CD14-positive monocyte (primary cell): ENCODE measurements at regions not wholly inside any gene's neighbourhood (a gene's known extent, or its start where the extent isn't known, plus 50 kb on each side); places are given as distances from the start of the nearest gene placed in this dataset.

Experiments
- DNase-seq, 3 donors: peaks; one replicate each; pipeline ENCODE4 v3.0.0-alpha.2; 2011 to 2022
- H2AFZ ChIP-seq: 2 replicates; pipeline ENCODE4 v1.6.0; 2012; ENCODE audit warnings: mild to moderate bottlenecking, low read depth, low read length, inconsistent platforms; ENCODE audit not compliant: insufficient read depth, poor library complexity, severe bottlenecking
- H3K27ac ChIP-seq, 2 donors: 1 replicate in 1 of 2; 2 replicates in 1 of 2; pipeline ENCODE4 v1.5.1; 2012 to 2013; ENCODE audit warnings: low read length in 2 of 2, control low read depth in 1 of 2, inconsistent platforms in 1 of 2, low read depth in 1 of 2, mild to moderate bottlenecking in 1 of 2
- H3K27me3 ChIP-seq, 2 donors: one replicate each; pipeline versions ENCODE4 v1.6.0 to v1.6.1; 2011 to 2013; ENCODE audit warnings: low read length in 2 of 2; ENCODE audit not compliant: control insufficient read depth in 2 of 2, insufficient read depth in 2 of 2
- H3K36me3 ChIP-seq, 2 donors: replicated peaks in 1 of 2; 1 replicate in 1 of 2; 2 replicates in 1 of 2; pipeline versions ENCODE4 v1.5.1 to v1.6.1; 2012 to 2013; ENCODE audit warnings: low read length in 2 of 2, control low read depth in 1 of 2, inconsistent platforms in 1 of 2, mild to moderate bottlenecking in 1 of 2; ENCODE audit not compliant: insufficient read depth in 2 of 2, control insufficient read depth in 1 of 2
- H3K4me1 ChIP-seq, 2 donors: 1 replicate in 1 of 2; 2 replicates in 1 of 2; pipeline versions ENCODE4 v1.5.1 to v1.6.1; 2012 to 2013; ENCODE audit warnings: low read length in 2 of 2, control low read depth in 1 of 2, inconsistent platforms in 1 of 2, mild to moderate bottlenecking in 1 of 2, moderate library complexity in 1 of 2; ENCODE audit not compliant: insufficient read depth in 2 of 2, control insufficient read depth in 1 of 2
- H3K4me2 ChIP-seq: replicated peaks from 2 replicates; pipeline ENCODE3; 2012; ENCODE audit warnings: low read length, moderate library complexity, mild to moderate bottlenecking; ENCODE audit not compliant: poor library complexity, severe bottlenecking; ENCODE audit errors: extremely low read depth
- H3K4me3 ChIP-seq, 3 experiments: fragments of 200-600 bp in 1 of 3; sonication (generic) in 1 of 3; replicated peaks in 1 of 3; 1 replicate in 2 of 3; 2 replicates in 1 of 3; pipeline ENCODE4 v1.5.1; 2011 to 2013; ENCODE audit warnings: low read length in 3 of 3, mild to moderate bottlenecking in 3 of 3, control low read depth in 2 of 3, low read depth in 2 of 3, inconsistent platforms in 1 of 3, moderate library complexity in 1 of 3
- H3K79me2 ChIP-seq: 2 replicates; pipeline ENCODE4 v1.6.0; 2012; ENCODE audit warnings: mild to moderate bottlenecking, control low read depth, inconsistent platforms, low read length, moderate library complexity; ENCODE audit not compliant: insufficient read depth
- H3K9ac ChIP-seq: 2 replicates; pipeline ENCODE4 v1.6.0; 2017; ENCODE audit warnings: low read length, mild to moderate bottlenecking; ENCODE audit not compliant: insufficient read depth, poor library complexity, severe bottlenecking
- H3K9me3 ChIP-seq, 2 donors: replicated peaks in 1 of 2; 1 replicate in 1 of 2; 2 replicates in 1 of 2; pipeline versions ENCODE4 v1.5.1 to v1.6.1; 2012 to 2013; ENCODE audit warnings: low read length in 2 of 2, control low read depth in 1 of 2; ENCODE audit not compliant: control insufficient read depth in 1 of 2, insufficient read depth in 1 of 2
- H4K20me1 ChIP-seq: 2 replicates; pipeline ENCODE4 v1.6.0; 2012; ENCODE audit warnings: mild to moderate bottlenecking, low read length, control low read depth, moderate library complexity; ENCODE audit not compliant: insufficient read depth
- H3K27ac Mint-ChIP-seq, 7 donors: one replicate each; pipeline ENCODE4 v1.8.0; 2020; ENCODE audit warnings: mild to moderate bottlenecking in 7 of 7, mixed read lengths in 7 of 7, moderate library complexity in 6 of 7, inconsistent platforms in 2 of 7
- H3K27me3 Mint-ChIP-seq, 3 donors: one replicate each; pipeline ENCODE4 v1.8.0; 2021 to 2022; ENCODE audit warnings: low read depth in 3 of 3, mild to moderate bottlenecking in 3 of 3, mixed read lengths in 3 of 3, moderate library complexity in 3 of 3, inconsistent platforms in 1 of 3
- H3K36me3 Mint-ChIP-seq, 2 donors: one replicate each; pipeline ENCODE4 v1.8.0; 2020; ENCODE audit warnings: mixed read lengths in 2 of 2, inconsistent platforms in 1 of 2, mild to moderate bottlenecking in 1 of 2
- H3K4me1 Mint-ChIP-seq: one replicate; pipeline ENCODE4 v1.8.0; 2020; ENCODE audit warnings: mild to moderate bottlenecking, mixed read lengths
- H3K4me3 Mint-ChIP-seq, 2 donors: one replicate each; pipeline ENCODE4 v1.8.0; 2020; ENCODE audit warnings: mild to moderate bottlenecking in 2 of 2, mixed read lengths in 2 of 2, moderate library complexity in 1 of 2
- H3K9me3 Mint-ChIP-seq, 7 donors: one replicate each; pipeline ENCODE4 v1.8.0; 2020 to 2022; ENCODE audit warnings: mixed read lengths in 7 of 7, mild to moderate bottlenecking in 6 of 7, moderate library complexity in 6 of 7, inconsistent platforms in 2 of 7
- CTCF ChIP-seq: fragments of 200-600 bp; IDR thresholded peaks from one replicate; pipeline ENCODE4 v1.8.0; 2022; ENCODE audit warnings: antibody characterized with exemption, mild to moderate bottlenecking
- WGBS: methylation state at CpG from one replicate; pipeline ENCODE4 v1.1.5; 2013; ENCODE audit warnings: missing lambda C conversion rate; ENCODE audit not compliant: insufficient coverage; 5-methylcytosine and 5-hydroxymethylcytosine counted together
- intact Hi-C, 2 donors: fragments of 100-400 bp; cut with micrococcal nuclease; formaldehyde crosslinking; loops; one replicate each; pipeline versions ENCODE4 v1.15.0 to v1.15.1; 2023

- no peaks in the 10 kb centered on the region for H3K4me1 ChIP-seq
- DNase-seq, result no peak
- WGBS, result 28% methylated on average over 3 of the region's 3 CpGs
- no peak overlapping the region for H2AFZ ChIP-seq
- no peak overlapping the region for H3K9ac ChIP-seq
- Mint-ChIP-seq H3K4me1 (peaks cover 4% of the 10 kb centered on the region), H3K36me3 (no peaks in the 10 kb centered on the region), H3K27ac (no peak overlapping the region), H3K27me3 (peaks cover 0 to 2% (median 0%) of the 10 kb centered on the region in 3 donors), H3K4me3 (no peak overlapping the region), H3K9me3 (peaks cover 0 to 2% (median 0%) of the 10 kb centered on the region in 7 donors)
- H3K27ac ChIP-seq, result no peak overlapping the region
- intact Hi-C loops, result no loop called here
- H4K20me1 ChIP-seq, result no peaks in the 10 kb centered on the region
- H3K36me3 ChIP-seq, result no peaks in the 10 kb centered on the region
- no peak overlapping the region for H3K4me2 ChIP-seq
- H3K79me2 ChIP-seq, result no peaks in the 10 kb centered on the region
- no peak for TF ChIP-seq CTCF
- H3K27me3 ChIP-seq, result no peaks in the 10 kb centered on the region
- no peaks in the 10 kb centered on the region for H3K9me3 ChIP-seq
- no peak overlapping the region for H3K4me3 ChIP-seq
Observed at GRCh38 chr3:19735111-19735510, 198.9 kb downstream of the EFHB start.

- Histone ChIP-seq H3K27ac (no peak overlapping the region), H3K4me2 (no peak overlapping the region), H3K36me3 (no peaks in the 10 kb centered on the region), H3K79me2 (no peaks in the 10 kb centered on the region), H3K9ac (no peak overlapping the region), H3K27me3 (no peaks in the 10 kb centered on the region), H3K9me3 (no peaks in the 10 kb centered on the region), H3K4me1 (peaks cover 0 to 2% of the 10 kb centered on the region in 2 donors), H2AFZ (no peak overlapping the region), H3K4me3 (no peak overlapping the region), H4K20me1 (no peaks in the 10 kb centered on the region)
- intact Hi-C loops, result no loop called here
- DNase-seq, result no peak
- peaks cover 9% of the 10 kb centered on the region for H3K4me1 Mint-ChIP-seq
- WGBS, result 93% methylated on average over 2 of the region's 6 CpGs
- no peak overlapping the region for H3K4me3 Mint-ChIP-seq
- peaks cover 0 to 6% (median 0%) of the 10 kb centered on the region in 7 donors for H3K9me3 Mint-ChIP-seq
- no peak for TF ChIP-seq CTCF
- no peaks in the 10 kb centered on the region for H3K36me3 Mint-ChIP-seq
- no peak overlapping the region for H3K27ac Mint-ChIP-seq
- peaks cover 0 to 2% (median 0%) of the 10 kb centered on the region in 3 donors for H3K27me3 Mint-ChIP-seq
Observed at GRCh38 chr3:19734453-19734852, 199.6 kb downstream of the EFHB start.
